ENCODE measurements at regions not wholly inside any gene's neighbourhood (a gene's known extent, or its start where the extent isn't known, plus 50 kb on each side); places are given as distances from the start of the nearest gene placed in this dataset.
A peak's percentile ranks its signal among the peaks of the same experiment; 100 is the strongest.

DNA sequence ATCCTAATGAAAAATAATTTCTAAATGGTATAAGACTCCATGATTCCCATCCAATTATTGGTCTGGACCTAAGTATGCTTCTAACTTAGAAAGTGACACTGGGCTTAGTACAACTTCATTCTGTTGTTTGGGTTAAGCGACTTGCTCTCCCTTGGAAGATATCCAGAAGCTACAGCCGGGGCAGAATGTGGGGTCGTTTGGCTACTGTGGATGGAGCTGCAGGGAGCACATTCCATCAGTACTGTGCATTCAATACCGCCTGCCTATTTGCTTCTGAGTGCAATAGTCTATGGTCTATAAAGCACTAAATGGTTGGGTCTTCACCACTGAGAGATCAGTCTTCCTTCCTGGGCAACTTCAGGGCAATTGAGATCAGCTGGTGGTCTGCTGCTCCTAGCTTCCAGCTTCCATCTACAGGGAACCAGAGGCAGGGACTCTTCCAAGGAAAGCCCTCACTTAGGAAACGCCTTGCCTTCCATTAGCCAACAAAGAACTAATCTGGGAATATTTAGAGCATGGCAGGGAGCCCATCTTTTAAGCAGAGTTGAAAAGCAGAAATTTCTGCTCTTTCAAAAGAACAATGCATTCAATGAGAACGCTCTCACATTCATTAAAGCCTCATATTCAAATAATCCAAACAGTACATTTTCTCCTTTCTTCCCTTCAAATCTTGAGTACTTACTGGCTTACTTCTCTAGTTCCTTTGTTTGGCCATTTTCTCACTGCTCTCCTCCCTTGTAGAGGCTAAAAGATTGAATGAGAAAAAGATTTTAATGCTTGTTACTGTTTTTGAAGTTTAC lies 1049.9 kb upstream of the TENM3 start:
- 54 to 55% methylated on average over 5 to 6 of the region's 6 CpGs for WGBS, 2 donors
- TF ChIP-seq POLR2A (IDR thresholded peaks at IDR 0.05): no peak
- TF ChIP-seq, protein P1, sequence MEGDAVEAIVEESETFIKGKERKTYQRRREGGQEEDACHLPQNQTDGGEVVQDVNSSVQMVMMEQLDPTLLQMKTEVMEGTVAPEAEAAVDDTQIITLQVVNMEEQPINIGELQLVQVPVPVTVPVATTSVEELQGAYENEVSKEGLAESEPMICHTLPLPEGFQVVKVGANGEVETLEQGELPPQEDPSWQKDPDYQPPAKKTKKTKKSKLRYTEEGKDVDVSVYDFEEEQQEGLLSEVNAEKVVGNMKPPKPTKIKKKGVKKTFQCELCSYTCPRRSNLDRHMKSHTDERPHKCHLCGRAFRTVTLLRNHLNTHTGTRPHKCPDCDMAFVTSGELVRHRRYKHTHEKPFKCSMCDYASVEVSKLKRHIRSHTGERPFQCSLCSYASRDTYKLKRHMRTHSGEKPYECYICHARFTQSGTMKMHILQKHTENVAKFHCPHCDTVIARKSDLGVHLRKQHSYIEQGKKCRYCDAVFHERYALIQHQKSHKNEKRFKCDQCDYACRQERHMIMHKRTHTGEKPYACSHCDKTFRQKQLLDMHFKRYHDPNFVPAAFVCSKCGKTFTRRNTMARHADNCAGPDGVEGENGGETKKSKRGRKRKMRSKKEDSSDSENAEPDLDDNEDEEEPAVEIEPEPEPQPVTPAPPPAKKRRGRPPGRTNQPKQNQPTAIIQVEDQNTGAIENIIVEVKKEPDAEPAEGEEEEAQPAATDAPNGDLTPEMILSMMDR (IDR thresholded peaks at IDR 0.05): no peak
- no peak for DNase-seq
- H3K36me3 ChIP-seq: no peaks in the 10 kb centered on the region
- H3K27ac ChIP-seq: no peak overlapping the region
- intact Hi-C loops (cut with DNase I): no loop called here
- no peak overlapping the region for H3K4me3 ChIP-seq (replicated peaks in 1 of 3)
- no peaks in the 10 kb centered on the region for H3K4me1 ChIP-seq
- no peaks in the 10 kb centered on the region for H3K9me3 ChIP-seq
- no peaks in the 10 kb centered on the region for H3K27me3 ChIP-seq

DNA sequence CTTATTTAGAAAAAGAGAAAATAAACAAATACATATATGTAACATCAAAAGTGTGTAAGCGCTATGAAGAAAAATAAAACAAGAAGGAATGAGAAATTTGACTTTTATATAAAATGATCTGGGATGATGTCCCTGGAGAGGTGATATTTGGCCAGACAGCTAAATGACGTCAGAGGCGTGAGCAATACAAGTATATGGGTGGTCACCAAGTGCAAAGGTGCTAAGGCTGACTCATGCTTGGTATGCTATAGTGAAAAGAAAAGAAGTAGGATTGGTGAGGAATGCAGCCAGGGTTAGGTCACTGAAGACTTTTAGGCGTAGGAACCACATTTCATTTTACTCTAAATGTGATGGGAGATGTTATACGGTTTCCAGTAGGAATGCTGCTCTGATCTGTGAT lies 1049.1 kb upstream of the TENM3 start:
- H3K27me3 ChIP-seq: no peaks in the 10 kb centered on the region
- no peaks in the 10 kb centered on the region for H3K9me3 ChIP-seq
- intact Hi-C loops (cut with DNase I): no loop called here
- WGBS, 2 donors: 84 to 92% methylated on average over 5 of the region's 5 CpGs
- H3K27ac ChIP-seq: no peak overlapping the region
- no peak for TF ChIP-seq POLR2A (IDR thresholded peaks at IDR 0.05)
- TF ChIP-seq, protein P1 (IDR thresholded peaks at IDR 0.05): no peak
- H3K4me3 ChIP-seq (replicated peaks in 1 of 3): no peak overlapping the region
- no peak for DNase-seq
- H3K36me3 ChIP-seq: no peaks in the 10 kb centered on the region
- H3K4me1 ChIP-seq: no peaks in the 10 kb centered on the region

DNA sequence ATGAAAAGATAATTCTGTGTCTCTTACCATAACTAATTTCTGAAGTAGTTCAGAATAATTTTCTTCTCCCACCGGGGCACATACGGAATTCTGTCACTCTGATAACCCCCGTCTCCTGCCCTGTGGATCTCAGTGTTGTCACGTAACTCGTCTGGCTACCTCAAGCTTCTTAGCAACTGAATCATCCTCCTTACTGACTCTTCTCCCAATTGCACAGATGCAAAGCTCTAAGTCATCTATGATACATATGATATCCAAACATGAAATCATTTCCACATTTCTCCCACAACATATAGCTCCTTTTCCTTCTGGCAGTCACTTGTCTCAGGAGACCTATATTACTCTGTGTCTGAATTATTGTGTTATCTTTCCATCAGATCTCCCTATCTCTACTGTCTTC lies 1043.1 kb upstream of the TENM3 start:
- no peak for DNase-seq
- Histone ChIP-seq H3K4me1 (peaks cover 9 to 12% of the 10 kb centered on the region in 2 donors), H3K27me3 (no peaks in the 10 kb centered on the region), H3K27ac (no peak overlapping the region), H3K36me3 (no peaks in the 10 kb centered on the region), H3K4me3 (replicated peaks in 1 of 3) (no peak overlapping the region), H3K9me3 (no peaks in the 10 kb centered on the region)
- TF ChIP-seq, protein P1 (IDR thresholded peaks at IDR 0.05): no peak
- no peak for TF ChIP-seq POLR2A (IDR thresholded peaks at IDR 0.05)
- intact Hi-C loops (cut with DNase I): no loop called here
- WGBS, 2 donors: 83 to 84% methylated on average over 5 of the region's 5 CpGs

DNA sequence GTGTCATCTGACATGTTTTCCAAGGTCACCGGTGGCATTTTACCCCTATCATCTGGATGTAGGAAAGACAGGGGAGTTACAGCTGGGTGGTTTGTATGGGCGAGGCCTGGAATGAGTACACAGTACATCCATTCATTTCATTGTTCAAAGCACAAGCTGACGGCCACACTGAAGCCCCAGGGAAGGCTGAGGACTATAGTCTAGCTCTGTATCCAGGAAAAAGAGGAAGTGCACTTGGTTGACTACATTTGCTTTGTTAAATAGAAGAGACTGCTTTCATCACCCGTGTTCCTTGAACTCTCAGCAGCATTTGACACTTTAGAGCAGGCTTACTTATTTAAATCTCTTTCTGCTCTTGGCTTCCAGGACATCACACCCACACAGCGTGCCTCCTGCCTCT lies 1041.0 kb upstream of the TENM3 start:
- Histone ChIP-seq H3K27ac (peak overlapping the region in 1 of 3 donors; percentile 57), H3K27me3 (no peaks in the 10 kb centered on the region), H3K4me3 (replicated peaks in 1 of 3) (no peak overlapping the region), H3K36me3 (no peaks in the 10 kb centered on the region), H3K4me1 (peaks cover 9 to 12% of the 10 kb centered on the region in 2 donors), H3K9me3 (no peaks in the 10 kb centered on the region)
- 24 to 36% methylated on average over 5 of the region's 5 CpGs for WGBS, 2 donors
- intact Hi-C loops (cut with DNase I): no loop called here
- TF ChIP-seq, protein P1 (IDR thresholded peaks at IDR 0.05): no peak
- TF ChIP-seq POLR2A (IDR thresholded peaks at IDR 0.05): no peak
- DNase-seq: peak; percentile 12 to 27

DNA sequence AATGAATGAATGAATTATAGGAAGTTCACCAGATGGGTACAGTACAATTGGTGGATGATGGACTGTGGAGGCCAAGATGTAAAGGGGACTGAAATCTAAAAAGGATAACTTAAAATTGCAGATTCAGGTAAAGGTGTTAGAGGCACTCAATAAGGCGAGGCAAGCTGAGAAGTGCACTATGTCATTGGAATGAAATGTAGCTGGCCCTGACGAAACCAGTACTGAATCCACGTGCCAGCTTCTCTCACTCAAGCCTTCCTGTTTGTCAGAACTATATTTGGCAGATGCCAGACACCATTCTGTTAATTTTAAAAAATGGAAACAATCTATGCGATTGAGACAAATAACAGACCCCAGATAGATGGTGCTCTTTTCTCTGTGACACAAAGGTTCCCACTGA lies 1039.1 kb upstream of the TENM3 start:
- TF ChIP-seq, protein P1 (IDR thresholded peaks at IDR 0.05): no peak
- TF ChIP-seq POLR2A (IDR thresholded peaks at IDR 0.05): no peak
- H3K9me3 ChIP-seq: no peaks in the 10 kb centered on the region
- intact Hi-C loops (cut with DNase I): no loop called here
- peaks cover 9 to 12% of the 10 kb centered on the region in 2 donors for H3K4me1 ChIP-seq
- no peak overlapping the region for H3K27ac ChIP-seq
- no peaks in the 10 kb centered on the region for H3K36me3 ChIP-seq
- no peak overlapping the region for H3K4me3 ChIP-seq (replicated peaks in 1 of 3)
- H3K27me3 ChIP-seq: no peaks in the 10 kb centered on the region
- DNase-seq: no peak
- 74 to 86% methylated on average over 4 of the region's 4 CpGs for WGBS, 2 donors
